GM18505 (cell line): ENCODE measurements at regions not wholly inside any gene's neighbourhood (a gene's known extent, or its start where the extent isn't known, plus 50 kb on each side); places are given as distances from the start of the nearest gene placed in this dataset.

Source experiments
- ATAC-seq: cut with Tn5 transposase; IDR thresholded peaks from one replicate; pipeline ENCODE4 v1.9.1; 2021; ENCODE audit not compliant: unreplicated experiment
- POLR2A ChIP-seq: IDR thresholded peaks from 4 replicates; pipeline ENCODE4 v1.6.1; 2011; ENCODE audit warnings: borderline replicate concordance; ENCODE audit not compliant: insufficient read depth, insufficient read length; ENCODE audit errors: extremely low read depth

DNA sequence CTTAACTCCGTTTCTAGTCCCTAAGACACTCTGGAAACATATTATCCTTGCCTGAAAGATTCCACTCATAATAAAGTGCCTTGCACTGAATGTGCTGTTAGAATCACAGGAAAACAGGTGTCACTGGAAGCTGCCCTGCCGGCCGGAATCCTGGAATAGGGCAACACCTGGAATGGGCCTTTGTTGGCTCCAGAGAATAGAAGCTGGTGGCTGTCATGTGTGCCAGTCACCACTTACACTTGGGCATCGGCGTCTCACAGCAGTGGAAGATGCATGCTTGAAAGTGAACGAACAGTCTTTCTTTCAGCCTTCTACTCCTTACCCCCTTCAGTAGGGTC, 90.8 kb upstream of the AFDN start:
- no peak for TF ChIP-seq POLR2A
- ATAC-seq = no peak

DNA sequence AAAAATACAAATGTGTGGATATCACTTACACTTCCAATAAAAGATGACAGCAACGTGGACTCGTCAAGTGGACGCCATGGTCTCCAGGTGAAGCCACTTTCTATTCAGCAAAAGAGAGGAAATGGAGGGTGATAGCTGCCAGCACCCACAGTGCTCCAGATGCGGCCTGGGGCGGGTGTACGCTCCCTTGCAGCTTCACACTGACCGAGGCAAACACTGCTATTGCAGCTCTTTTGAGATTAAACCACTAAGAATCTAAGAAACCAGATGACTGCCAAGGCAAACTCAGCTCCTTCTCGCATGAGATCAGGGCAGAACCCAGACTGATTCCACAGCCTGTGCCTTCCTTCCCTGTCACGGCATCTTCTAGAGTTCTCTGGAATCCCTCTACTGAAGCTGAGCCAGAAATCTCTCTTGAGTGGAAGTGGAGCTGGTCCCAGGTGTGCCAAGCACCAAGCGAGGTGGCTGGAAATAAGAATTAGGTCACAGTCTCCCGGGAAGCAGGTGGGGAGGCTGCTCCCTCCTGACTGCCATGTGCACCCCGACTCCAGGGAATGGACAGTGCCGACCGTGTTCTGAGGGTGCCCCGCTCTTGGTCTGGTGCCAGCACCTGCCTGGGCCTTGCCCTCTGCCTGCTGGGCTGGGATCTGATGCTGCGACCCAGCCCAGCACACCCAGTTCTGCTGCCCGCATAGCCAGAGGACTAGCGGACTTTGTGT, 90.1 kb upstream of the AFDN start:
- ATAC-seq = no peak
- TF ChIP-seq POLR2A = no peak

DNA sequence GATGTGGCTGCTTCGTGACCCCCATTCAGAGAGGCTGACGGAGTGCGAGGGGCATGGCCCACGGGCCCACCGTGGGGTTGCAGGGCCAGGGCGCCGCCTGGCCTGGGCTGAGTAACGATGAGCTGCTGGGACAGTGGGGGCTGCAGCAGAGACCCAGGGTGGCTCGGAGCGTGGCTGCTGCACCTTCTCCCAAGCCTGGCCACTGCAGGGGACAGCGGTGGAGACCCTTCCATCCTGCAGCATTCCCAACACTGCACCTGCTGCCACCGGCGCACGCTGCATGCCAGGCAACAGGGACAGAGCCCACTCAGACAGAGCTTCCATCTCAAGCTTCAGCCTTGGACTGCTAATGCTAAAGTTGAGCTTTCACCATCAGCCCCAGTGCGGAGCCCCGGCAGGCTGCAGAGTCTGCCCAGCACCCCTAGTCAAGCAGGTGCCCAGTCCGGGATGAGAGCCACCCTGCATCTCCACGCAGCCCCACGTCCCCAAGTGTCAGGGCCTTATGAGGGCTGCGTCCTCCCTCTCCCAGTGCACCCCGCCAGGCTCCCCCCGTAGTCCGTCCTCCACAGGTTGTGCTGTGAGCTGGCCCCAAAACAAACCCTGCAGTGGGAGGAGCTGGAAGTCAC, 89.4 kb upstream of the AFDN start:
- ATAC-seq = no peak
- TF ChIP-seq POLR2A = no peak

DNA sequence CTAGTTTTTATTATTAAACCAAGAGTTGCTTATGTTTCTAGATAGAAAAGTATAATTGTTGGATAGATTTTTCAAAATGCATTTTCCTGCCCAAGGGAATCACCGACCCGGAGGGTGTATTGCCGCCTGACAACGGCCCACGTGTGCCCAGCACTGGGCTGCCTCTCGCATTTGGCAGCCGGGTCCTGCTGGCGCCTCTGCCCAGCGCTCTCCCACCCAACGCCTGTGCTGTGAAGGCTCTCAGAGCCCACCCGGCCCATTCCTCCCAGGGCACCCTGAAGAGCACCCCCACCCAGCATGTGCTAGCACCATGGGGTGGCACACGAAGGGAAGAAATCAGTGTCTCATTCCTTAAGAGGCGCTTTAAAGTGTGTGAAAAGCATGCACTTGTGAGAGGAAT, 88.3 kb upstream of the AFDN start:
- ATAC-seq = no peak
- no peak for TF ChIP-seq POLR2A

DNA sequence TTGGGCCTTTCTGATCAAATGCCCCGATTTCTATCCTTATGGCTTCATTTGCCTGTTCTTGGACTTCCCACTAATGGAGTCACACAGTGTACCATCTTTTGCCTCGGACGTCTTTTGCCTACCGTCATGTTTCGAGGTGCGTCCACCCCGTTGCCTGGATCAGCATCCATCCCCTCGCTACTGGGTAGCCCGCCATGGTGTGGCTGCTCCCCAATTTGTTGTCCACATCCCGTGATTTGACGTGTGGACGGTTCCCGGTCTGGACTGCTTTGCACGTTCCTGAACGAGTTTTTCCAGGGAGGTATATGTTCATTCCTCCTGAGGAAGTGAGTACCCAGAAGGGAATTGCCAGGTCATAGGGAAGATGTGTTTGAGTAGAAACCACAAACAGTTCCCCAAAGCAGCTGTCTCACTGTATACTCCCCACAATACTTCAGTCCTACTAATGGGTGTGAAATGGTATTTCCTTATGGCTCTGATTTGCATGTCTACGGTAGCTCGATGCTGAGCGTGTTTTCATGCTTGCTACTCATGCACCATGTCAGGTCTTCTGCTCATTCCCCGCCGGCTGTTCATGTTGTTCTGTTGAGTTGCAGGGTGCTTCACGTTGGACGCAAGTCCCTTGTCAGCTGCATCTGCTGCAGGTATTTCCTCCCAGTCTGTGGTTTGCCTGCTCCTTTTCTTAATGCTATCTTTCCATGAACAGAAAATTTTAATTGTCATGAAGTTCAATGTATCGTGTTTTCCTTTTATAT, 86.8 kb upstream of the AFDN start:
- no peak for ATAC-seq
- no peak for TF ChIP-seq POLR2A

DNA sequence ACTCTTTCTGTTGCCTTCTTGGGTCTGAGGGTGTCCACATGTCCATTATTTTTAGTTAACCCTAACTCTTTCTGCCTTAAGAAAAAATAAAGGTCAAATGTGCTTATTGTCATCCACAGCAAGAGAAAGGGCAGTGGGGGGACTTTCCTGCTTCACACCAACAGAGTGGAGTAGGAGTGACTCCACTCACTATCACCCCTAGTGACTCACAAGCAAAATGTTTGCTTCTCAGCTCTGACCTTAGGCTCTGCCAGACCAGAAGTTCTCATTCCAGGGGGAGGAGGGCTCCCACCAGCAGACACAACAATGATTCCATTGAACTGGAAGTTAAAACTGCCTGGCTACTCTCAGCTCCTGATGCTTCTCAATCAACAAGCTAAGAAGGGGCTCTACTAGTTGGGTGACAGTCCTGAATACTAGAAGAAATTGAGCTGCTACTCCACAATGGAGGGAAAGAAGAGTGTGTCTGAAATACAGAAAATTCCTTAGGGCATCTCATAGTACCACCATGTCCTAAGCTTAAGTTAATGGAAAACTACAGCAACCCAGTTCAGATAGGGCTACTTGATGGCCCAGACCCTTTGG, 83.9 kb upstream of the AFDN start:
- TF ChIP-seq POLR2A = no peak
- ATAC-seq = no peak

DNA sequence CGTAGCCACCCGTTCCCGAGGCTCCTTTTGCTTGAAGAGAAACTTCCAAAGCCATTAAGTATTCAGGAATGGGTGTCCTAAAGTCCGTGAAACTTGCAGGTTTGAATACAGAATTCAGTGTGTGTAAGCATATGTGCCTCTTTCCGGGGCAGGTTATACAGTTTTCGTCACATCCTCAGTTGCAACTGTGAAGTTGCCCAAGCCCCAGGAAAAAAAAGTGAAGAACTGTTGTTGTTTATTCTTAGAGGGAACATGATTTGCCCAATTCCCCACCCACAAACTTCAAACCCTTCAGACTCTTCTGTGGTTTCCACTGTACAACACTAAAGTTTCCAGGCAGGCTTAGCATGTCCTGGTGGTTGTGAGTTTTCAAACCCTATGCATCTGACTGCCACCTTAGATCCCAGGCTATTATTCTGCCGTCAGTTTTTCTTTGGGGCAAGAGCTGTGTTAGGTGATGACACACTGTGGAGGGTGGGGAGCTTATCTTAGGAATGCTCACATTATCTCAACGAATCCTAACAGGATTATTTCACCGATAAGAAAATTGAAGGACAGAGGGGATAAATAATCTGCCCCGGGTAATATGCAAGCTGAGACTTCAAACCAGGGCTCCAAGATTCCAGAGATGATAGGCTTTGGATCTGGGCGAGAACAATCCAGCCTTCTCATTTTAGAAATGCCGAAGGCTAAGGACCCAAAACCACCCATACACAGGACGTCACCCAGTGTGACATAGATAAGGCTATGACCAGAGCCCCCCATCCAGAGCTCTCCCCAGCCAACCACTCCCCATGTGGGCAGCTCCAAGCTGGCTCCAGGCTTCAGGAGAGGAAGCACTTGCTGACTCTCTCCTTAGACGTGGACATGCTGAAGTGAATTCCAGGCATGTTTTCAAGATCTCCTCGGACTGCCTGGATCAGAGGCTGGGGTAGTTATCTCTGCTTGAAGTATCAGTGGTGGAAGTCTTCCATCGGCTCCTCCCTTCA, 81.7 kb upstream of the AFDN start:
- no peak for TF ChIP-seq POLR2A
- ATAC-seq = no peak

DNA sequence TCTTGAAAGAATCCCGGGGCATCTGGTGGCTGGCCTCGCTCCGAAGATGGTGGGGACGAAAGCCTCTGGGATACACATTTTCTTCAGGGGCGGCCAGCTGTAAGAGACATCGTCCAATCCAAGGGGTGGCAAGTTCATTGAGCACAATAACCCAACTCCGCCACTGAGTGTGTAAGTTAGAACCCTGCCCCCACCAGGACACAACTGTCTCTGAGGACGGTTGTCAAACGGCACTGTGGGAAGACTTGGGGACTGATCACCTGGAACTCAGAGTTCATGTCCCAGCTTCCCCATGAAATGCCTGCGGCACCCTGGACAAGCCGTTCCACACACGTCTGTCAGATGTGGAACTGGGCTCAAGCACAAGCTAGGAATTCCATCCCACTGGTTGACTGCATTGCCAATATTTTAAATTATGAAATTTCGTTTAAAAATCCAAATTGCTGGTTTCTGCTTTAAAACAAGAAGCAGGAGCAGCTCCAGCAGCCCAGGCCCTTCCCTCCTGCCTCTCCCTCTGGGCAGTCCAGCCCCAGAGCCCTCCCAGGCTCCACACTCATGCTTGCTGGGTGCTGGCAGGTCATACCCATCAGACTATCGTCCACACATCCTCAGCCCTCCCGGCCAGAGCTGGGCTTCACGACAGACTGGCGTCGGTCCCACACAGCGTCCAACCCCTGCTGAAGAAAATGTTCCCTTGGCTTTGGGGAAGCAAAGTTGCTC, 80.9 kb upstream of the AFDN start:
- ATAC-seq = no peak
- no peak for TF ChIP-seq POLR2A

DNA sequence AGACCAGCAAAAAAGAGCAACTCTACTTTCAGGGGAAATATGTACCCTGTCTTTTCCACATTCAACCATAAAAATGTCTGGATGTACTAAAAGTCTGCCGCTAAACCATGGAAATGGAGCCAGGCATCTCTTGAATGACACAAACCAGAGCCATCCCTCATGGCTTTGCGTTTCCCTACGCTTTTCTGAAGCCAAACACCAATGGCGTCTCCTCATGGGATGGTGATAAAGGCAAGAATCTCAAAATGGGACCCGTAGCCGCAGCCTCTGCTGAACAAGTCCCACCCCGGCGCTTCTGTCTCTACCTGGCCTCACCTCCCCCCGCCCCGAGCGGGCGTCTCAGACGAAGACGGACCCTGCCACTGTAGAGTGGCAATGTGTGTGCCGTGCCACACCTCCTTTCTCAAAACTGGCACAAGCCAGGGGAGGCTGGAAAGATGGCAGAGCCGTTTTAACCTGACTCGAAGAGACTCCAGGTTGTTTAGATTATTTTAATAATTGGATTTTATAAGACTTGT, 80.3 kb upstream of the AFDN start:
- TF ChIP-seq POLR2A = no peak
- ATAC-seq = no peak

DNA sequence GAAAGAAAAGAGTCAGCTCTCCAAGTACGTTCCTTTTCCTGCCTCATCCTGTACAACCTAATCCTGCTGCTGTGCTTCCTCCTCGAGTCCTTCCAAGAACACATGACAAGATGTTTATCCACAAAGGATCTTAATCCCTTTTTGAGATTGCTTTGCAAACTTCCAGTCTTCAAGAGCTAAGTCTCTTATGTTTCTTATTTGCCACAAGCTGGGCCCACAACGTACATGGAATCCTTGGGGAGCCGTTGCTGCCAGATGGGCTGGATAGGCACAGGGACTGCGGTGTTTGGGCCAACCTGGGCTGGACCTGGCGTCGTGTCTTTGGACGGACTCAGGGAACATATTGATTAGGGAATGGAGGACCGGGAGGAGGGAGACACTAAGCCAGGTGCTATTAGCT, 79.7 kb upstream of the AFDN start:
- TF ChIP-seq POLR2A = no peak
- ATAC-seq = no peak

DNA sequence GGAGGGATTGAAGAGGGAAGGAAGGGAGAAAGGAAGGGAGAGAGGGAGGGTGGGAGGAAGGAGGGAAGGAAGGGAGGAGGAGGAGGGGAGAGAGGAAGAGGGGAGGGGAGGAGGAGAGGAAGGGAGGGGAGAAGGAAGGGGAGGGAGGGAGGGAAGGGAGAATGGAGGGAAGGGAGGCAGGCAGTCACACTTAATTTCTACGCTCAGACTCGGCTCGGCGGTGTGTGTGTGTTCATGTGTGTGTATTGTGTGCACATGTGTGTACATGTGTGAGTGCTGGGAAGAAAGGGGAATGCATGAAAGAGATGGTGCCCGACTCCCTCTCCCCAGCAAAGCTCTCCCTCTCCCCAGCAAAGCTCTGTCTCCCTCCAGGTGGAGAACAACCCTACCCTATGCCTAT, 79.1 kb upstream of the AFDN start:
- ATAC-seq = no peak

DNA sequence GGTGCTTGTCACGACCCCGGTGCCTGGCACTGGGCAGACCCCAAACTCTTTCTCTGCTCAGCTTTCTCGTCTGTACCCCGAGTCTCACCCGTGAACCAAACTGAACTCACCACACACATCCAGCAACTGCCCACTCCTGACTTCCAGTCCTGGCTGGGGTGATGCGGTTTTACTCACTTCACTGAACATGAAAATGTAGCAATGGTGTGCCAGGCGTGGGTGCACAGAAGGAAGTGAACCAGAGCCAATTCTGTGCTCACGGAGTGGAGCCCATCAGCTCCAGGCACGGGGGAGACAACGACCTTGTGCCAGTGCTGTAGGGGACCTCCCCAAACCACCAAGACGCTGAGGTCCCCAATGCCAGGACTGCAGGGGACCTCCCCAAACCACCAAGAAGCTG, 78.7 kb upstream of the AFDN start:
- ATAC-seq = no peak
- TF ChIP-seq POLR2A = no peak

More for the DNA sequence above, 79.1 kb upstream of the AFDN start:
- no peak for TF ChIP-seq POLR2A

DNA sequence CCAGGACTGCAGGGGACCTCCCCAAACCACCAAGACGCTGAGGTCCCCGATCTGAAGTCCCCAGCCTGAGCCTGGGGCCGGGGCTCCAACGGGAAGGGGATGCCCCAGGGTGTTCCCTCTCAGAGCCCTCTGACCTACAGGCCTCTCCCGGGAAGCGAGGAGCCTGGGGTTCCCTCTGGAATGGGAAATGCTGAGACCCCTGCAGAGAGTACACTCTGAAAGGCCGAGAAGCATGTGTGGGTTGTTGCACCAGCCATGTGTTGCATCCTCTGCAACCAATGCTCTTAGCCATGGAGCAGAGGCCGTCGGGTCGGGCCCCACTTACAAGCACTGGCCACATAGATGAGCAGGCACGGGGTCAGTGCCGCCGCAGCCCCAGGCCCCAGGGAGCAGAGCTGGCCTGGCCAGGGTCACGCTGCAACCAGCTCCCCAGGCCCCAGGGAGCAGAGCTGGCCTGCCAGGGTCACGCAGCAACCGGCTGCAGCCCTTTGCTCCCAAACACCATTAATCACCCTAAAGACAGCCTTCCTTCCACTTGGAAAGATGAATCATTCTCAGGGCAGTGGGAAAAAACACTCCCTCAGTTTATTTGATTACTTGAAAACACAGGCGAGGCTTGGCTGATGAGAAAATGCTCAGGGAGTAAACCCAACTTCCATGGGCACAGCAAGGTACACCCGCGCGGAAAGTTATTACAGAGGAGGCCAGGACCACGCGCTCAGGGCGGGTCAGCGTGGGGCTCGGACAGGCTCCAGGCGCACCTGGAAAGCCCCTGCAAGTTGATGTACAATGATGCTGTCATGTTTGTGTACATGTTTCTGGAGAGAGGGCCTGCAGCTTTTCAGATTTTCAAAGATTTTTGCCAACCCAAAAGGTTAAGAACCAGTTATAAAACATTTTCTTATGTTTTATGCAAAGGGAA, 78.0 kb upstream of the AFDN start:
- no peak for TF ChIP-seq POLR2A
- ATAC-seq = no peak
